AML-193 (cell line): ENCODE measurements at regions not wholly inside any gene's neighbourhood (a gene's known extent, or its start where the extent isn't known, plus 50 kb on each side); places are given as distances from the start of the nearest gene placed in this dataset.

Experiments
- DNase-seq, 2 experiments: peaks; one replicate each; lab custom pipeline; 2025; lab: John Stamatoyannopoulos, UW

DNA sequence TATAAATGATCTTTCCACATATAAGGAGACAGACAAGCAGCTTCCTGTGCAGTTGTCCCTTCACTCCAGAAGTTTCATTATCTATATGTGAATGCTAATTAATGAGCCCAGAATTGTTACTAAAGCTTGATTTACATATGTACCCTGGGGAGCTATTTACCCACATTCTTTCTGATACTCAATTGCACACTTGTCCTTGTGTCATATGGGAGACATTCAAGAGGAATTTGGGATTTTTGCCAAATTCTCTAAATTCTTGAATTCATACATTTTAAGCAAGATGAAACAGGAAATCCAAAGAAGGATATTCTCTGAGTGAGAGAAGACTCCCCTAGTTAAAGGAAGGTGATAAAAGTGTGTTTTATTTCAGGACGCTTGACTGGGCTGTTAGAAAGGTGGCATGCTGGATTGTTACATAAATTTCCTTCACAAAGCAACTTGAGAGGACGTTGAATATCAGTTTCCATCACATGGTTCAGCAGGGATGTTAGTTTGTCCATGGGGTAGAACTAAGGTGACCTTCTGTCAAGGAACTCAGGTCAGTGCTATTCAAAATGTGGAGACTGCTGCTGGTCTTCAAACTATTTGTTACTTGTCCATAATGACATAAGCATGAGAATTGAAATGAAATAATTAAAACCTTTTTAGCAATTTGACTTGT is 368.2 kb downstream of the IRS1 start:
- DNase-seq = no peak

DNA sequence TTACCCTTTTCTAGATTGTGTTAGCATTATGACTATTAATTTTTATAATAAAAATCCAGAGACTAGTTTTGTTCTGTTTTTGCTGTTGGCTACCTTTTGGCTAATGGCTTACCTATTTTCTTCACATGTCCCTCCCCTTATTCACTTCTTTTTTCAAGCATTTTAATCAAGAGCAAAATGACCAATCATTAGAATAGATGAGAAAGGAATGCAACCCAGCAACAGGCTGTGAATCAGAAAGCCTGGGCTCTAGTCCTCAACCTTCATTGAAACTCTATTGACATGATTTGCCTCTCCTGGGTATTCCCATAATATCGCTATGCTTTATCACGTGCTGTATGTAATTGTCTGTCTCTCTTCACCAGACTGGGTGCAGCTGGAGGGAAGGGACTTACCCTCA is 370.1 kb downstream of the IRS1 start:
- DNase-seq = no peak

DNA sequence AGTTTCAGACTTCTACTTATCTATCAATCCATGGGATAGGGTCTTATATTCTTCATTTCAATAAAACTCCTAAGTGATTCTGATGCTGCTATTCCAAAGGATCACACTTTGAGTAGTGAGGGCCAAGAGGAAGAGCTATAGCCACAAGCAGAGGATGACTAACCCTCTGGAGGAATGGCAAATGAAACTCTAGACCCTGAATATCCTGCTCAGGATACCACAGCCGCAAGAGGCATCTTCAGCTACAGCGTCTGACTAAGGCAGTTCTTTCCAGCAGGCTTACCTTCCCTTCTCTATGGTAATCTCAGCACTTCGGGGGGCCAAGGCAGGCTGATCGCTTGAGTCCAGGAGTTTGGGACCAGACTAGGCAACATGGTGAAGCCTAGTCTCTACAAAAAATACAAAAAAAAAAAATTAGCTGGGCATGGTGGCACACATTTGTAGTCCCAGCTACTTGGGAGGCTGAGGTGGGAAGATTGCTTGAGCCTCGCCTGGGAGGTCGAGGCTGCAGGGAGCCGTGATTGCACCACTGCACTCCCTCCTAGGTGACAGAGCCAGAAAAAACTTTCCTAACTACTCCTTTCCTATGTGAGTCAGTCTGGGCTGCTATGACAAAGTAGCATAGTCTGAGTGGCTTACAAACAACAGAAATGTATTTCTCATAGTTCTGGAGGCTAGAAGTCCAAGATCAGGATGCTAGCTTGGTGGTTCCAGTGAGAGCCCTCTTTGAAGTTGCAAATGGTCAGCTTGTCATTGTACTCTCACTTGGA is 371.9 kb downstream of the IRS1 start:
- no peak for DNase-seq

DNA sequence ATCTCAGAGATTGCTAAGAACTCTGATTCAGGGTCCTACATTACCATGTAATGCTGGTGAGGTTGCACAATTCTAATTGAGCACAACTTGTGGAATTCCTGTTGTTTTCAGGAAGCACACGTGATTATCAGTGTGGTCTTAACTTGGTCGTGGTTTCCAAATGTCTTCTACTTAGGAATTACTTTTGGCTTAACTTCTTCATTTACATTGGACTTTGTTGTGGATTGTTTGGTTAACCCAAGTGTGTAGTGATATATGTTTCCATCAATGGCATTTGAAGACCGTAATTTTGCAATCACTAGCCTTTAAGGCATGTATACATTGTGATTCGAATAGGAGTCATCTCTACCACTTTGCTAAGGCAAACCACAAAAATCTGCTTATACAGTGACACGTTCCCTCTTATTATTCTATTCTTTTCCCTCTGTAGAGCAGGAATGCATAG is 373.3 kb downstream of the IRS1 start:
- DNase-seq = no peak

DNA sequence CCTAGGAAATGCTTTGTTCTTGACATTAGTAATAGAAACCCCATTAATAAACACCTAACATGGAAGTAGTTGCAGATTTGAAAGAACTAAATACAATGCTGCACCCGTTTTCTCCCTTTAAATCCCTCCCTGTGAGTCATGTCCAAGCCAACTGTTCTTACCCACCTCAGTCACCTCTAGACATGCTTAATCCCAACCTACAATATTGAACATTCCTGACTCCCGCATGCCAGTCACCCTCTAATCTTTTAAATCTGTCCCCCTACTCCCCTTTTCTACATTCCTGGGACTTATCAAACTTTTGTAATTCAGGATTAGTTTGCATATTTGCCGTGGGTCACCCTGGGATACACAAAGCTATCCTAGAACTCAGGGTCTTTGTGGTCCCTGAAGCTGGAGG is 374.6 kb downstream of the IRS1 start:
- no peak for DNase-seq

DNA sequence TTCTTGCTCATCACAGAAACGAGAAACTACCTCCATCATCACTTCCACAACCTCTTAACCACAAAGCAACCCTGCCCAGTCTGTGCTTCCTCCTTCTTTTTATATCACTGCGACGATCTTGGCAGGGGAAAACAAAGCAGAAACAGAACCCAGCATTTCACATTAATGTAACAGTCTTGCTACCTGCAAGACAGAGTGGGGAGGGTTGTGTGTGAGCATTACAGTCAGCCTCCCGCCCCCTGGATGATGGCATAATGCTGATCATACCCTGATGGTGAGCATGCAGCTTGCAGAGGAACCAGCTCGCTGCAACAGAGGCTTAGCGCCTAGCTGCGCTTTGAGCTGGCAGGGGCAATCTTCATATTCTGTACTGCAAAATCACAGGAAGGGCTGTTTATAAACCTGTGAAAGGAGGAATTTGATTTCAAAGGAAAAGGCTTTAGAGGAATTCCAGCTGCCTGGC is 376.1 kb downstream of the IRS1 start:
- DNase-seq = peak; percentile 80 to 84

DNA sequence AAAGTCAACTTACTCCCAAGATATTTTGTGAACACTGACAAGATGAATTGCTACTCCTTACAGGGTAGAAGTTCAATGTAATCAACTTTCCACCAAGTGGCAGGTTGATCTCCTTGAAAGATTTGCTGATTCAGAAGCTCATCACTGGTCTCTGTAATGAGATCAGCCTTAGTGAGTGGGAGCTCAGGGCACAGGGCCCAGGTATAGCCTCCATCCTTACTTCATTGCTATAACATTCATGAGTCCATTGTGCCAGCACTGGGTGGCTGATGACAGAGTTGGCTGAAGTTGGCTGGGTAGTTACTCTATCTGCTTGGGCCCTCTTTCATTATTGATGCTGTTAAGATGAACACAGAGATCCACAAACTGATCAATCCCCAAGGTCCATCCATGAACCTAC is 379.0 kb downstream of the IRS1 start:
- no peak for DNase-seq

DNA sequence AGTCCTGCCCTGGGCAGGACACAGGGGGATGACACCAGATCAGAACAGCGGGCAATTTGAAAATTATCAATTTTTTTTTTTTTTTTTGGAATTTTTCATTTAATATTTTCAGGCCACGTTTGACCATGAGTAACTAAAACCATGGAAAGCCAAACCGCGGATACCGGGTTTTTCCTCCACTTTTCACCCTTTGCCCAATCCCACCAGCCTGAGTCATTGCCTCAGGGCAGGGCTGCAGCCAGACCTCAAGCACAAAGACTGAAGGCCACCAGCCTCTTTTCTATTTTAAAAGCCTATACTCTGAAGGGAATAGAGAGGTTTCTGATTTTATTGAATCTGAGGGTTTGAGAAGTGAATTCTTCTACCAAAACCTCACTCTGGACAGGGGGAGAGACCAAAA is 381.1 kb downstream of the IRS1 start:
- no peak for DNase-seq

DNA sequence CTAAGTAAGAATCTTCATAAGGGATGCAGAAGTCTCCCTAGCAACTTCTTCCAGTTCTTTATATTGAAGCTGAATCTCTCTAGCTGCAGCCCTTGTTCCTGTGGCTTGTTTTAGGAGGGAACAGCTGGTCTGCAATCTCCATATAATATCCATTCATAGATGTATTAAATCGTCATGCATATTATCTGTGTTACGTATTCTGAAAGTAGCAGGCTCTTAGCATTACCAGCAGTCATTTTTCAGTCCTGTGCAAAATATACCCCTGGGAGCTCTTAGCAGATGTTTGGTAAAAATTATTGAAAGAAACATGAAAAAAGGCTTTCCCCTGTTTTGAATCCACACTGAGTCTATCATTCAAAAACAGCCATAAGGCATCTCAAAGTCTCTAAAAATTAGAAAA is 385.3 kb downstream of the IRS1 start:
- no peak for DNase-seq

DNA sequence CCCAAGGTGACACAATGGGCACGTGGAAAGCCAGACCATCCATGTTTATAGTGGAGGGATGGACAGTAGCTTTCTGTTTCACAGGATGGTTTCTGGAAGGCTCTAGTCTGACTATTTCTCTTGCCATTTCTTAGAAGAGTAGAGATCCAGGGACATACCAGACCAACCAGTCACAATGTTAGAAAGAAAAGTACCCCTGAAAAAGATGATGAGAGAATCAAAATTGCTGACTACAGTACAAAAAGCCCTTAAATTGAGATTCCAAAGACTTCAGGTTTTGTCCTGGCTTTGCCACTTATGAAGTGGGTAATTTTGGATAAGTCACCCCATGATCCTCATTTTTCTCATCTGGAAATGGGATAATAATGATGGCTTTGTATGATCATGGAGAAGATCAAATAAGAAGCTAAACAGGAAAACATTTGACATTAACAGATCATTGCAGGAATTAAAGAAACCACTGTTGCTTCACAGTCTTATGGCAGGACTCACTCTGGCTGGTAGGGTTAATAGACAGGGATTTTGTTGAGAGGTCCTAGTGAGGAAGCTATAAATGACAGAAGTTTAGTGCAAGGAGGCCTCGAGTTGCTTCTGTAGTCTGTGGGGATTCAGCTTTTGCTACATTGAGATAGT is 386.0 kb downstream of the IRS1 start:
- no peak for DNase-seq

DNA sequence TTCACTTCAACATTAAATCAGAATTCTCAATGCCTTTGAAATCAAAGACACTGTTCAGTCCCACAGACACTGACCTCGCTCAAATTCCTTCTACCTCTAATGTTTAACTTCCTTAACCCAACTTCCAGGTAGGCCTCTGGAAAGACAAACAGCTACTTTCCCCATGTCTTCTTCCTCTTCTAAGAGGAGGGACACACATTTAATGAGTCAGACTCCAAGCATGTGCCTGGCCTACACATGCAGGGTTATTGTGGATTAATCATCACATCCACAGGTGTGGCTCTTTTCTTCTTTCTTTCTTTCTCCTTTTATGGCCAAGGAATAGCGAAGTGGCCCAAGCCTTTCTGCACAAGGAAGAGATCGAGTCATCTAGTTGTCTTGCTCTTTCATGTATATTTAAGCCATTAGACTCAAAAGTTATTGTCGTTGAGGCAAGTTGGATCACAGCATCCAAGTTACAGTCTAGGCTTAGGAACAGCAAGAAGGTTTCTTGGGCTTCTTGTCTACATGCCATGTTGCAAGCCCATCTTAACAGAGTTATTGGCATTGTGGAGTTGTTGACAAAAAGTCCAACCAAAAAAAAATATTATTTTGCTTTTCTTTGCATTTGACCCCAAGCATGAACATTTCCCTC is 387.8 kb downstream of the IRS1 start:
- DNase-seq = no peak

DNA sequence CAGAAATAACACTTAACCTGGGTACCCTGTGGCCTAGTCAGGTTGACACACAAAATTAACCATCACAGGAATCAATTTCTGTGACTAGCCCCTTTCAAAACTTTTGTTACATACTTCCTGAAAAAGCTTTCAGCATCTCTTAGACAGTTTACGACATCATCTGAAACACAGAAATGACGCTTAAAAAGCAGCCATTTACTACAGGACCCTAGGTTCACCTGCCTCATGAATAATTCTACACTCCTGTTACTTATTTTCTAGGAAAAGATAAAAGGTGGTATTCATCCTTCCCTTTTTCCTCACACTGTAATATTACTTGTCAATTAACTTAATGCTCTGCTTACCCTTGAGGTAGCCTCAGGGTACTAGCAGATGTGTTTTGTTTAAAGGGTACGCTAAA is 388.4 kb downstream of the IRS1 start:
- DNase-seq = no peak

DNA sequence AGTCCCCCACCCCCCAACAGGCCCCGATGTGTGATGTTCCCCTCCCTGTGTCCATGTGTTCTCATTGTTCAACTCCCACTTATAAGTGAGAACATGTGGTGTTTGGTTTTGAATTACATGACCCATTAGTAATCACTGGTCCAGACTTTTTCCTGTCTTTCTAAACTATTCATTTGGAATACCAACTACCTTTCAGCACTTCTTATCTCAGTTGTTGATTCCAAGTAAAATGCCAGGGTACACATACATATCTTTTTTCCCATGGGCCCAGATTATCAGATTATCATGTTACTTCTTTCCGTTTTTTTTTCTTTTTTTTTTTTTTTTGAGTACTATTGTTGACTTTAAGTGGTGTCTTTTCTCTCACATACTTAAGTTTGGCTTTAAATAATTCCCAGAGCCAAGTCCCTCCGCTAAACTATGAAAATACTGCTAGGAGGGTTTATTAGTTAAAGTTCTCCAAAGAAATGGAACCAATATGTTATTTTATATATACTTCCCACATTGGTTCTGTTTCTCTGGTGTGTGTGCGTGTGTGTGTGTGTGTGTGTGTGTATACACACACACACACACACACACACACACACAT is 389.3 kb downstream of the IRS1 start:
- no peak for DNase-seq

DNA sequence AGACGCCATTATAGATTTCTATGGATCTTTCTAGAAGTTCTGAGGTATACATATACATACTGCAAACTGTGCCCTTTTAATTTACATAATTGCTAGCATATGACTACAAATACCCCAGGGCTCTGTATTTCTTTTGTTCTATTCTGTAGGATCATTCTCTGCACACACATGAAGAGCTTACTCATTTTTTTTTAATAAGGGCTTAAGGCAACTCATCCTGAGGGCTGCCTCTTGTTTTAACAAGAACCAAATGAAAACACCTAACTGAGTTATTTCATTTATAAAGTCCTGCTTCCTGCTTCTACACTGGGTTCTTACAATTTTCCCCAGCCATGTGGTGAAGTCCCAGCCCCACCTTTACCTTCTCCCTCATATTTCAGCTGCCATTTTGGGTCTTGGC is 390.5 kb downstream of the IRS1 start:
- no peak for DNase-seq

DNA sequence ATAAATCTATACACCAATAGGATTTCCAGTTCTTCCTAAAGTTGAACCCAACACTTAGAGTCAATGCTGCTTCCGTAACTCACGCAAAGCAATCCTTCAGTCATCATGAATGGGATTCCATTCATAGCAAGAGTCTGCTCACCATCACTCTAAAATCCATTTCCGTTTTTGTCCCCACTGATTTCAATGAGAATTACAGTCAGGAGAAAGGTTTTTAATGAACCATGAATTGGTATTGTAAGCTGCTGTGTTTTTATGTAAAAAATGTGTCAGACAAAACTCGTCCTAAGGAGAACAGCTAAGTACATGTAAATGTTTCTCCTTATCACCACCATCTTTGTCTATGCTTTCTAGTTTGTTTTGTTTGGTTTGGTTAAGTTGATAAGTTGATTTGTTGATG is 391.5 kb downstream of the IRS1 start:
- no peak for DNase-seq

DNA sequence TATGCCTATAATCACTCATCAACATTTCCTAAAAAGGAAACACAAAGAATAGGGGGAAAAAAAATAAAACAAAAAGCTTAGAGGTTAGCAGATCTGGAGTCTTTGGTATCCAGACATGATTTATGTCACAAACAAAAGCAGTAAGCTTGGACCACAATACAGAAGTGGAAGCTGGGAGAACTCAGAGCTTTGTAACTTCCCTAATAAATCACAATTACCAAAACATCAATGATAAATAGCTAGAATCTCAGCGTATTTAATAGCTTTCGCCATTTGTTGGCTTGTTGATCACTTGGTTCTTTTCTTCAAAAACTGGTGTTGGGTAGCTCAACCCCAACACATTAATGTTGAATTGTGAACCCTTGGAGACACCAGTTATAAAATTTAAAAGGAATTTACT is 392.5 kb downstream of the IRS1 start:
- DNase-seq = no peak

DNA sequence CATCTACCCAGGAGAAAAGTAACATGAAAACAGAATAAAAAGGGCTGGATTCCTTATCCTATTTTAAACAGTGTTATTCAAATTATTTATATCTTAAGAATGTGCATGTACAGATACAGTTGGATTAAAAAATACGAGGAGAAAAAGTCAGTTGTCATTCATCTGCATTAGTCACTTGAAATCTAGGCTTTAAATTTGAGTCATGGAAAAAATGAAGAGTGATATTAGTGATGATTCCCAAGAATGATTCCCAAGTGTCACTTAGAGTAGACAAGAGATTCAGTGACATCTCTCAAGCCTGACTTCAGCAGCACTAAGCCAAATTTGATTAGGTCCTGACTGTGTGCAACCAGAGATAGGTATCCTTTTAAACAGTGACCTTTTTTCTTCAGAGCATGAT is 394.2 kb downstream of the IRS1 start:
- DNase-seq = no peak

DNA sequence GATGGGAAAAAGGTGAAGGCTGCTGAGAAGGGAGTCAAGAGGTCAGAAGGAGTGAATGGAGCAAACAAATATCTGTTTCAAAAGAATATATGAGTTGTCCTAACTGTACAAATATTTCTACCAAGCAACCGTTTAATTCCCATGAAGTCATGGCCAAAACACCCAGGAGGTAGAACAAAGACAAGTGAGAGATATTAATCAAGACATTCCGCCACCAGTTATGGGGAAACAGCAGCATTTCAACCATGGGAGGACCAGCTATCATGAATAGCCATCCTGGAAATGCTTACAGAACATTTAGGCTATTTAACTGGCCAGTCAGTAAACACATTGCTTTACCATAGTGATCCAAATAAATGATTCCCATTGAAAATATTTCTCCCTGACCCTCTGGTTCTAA is 396.3 kb downstream of the IRS1 start:
- no peak for DNase-seq

DNA sequence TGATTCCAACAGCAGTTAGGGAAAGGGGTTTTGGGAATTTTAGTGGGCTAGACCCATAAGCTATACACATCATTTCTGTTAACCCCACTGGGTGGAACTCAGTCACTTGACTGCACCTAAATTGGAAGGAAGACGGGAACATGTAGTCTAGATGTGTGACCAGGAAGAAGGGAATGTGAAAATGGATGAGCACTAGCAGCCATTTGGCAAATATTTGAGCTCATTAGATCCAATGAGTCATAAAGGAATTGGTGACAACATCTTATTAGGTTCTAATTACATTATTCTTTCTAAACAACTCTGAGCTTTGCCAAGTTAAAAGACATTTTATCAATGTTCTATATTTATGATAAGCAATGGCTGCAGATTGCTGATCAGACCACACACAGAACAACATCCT is 400.6 kb downstream of the IRS1 start:
- DNase-seq = no peak

DNA sequence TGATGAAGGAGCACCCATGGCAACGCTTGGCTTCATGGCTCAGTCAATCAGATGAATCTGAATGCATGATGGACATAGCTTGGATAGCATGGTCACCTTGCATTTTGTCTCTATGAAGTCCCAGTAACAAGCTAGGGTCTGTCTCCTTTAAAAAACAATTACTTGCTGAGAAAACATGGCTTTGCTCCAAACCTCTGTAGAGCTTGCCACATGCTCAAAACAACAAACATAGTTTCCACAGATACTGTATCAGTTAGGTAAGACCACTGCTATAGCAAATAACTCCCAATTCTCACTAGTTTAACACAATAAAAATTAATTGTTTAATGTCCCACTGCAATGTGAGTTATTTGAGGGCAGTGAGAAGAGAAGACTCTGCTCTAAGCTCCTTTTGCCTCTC is 401.0 kb downstream of the IRS1 start:
- no peak for DNase-seq

DNA sequence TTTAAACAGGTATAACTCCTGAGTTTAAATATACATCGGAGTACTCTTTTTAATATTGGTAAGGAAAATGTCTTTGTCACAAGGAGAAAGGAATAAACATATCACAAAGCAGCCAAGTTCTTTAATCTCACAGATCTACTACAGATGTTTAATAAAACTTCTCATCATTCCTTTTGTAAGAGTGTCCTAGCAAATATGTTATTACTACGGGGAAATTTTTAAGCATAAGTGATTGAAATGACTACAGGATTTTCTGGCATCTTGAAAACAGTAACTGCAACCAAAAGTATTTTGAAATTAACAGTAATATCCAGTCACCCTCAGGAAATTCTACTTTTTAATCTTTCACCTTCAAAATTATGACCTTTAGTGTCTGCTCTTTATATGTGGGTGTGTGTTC is 403.1 kb downstream of the IRS1 start:
- DNase-seq = no peak

DNA sequence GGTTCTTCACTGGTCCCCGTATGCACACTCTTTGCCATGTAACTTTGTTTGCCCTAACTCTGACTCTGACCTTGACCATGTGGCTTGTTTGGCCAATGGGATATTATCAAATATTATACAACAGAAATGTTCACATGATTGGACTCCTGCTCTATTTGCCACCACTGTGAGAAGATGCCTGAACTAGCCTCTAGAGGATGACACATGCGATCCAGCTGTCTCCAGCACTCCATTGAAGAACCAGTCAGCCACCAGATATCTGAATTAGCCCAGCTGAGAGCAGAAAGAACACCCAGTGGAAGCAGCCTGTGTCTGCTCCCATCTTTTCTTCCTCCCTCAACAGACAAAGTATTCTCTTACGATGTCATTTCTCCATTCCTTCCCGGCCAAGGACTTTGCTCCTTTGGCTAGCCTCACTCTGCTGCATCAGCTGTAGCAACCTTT is 412.1 kb downstream of the IRS1 start:
- no peak for DNase-seq
